GM12878 (cell line): ENCODE measurements at regions not wholly inside any gene's neighbourhood (a gene's known extent, or its start where the extent isn't known, plus 50 kb on each side); places are given as distances from the start of the nearest gene placed in this dataset.

Source experiments
- ATAC-seq: fragments of 200-7000 bp; cut with Tn5 transposase; 3 replicates; pipeline ENCODE4 v1.9.1; 2020; ENCODE audit warnings: mild to moderate bottlenecking, moderate library complexity
- BruUV-seq: library from RNA; stranded (reverse); fragments of 400-500 nt; replicated peaks from 2 replicates; lab custom pipeline; 2021; lab: Mats Ljungman, UMichigan
- CTCF ChIA-PET: fragments of 300-600 bp; sonication (Branson Sonifier 250); formaldehyde crosslinking; extraction: SDS; loops from one replicate; lab custom pipeline; 2021; ENCODE audit warnings: inconsistent platforms; lab: Yijun Ruan, JAX
- POLR2A ChIA-PET: fragments of 350-600 bp; formaldehyde crosslinking; extraction: SDS; loops from one replicate; lab custom pipeline; 2021; ENCODE audit warnings: inconsistent platforms; lab: Charles Lee
- RAD21 ChIA-PET: fragments of 300-600 bp; sonication (Branson Sonifier 250); formaldehyde crosslinking; loops from one replicate; lab custom pipeline; 2023; ENCODE audit warnings: antibody characterized with exemption; ENCODE audit not compliant: unreplicated experiment; lab: Charles Lee
- SMC1A ChIA-PET: fragments of 300-600 bp; sonication (Branson Sonifier 250); formaldehyde crosslinking; loops from one replicate; lab custom pipeline; 2023; ENCODE audit not compliant: unreplicated experiment, uncharacterized antibody; lab: Charles Lee
- DNase-seq: peaks from one replicate; pipeline ENCODE4 v3.0.0-alpha.2; 2011; ENCODE audit warnings: low read depth, low spot score
- FAIRE-seq: peaks from 3 replicates; lab custom pipeline; 2011; peaks lifted over from hg19 to GRCh38; lab: Jason Lieb, UNC
- H2AFZ ChIP-seq: 2 replicates; pipeline ENCODE4 v1.6.0; 2011; ENCODE audit warnings: low read depth, low read length, control low read depth; ENCODE audit not compliant: control insufficient read depth
- H3K27ac ChIP-seq: 2 replicates; pipeline ENCODE4 v1.5.1; 2011; ENCODE audit warnings: control low read depth; ENCODE audit not compliant: control insufficient read depth, insufficient read depth
- H3K27me3 ChIP-seq, 2 experiments: replicated peaks in 1 of 2; 2 replicates each; pipeline versions ENCODE4 v1.6.0 to v1.6.1; 2011; ENCODE audit warnings: low read length in 1 of 2; ENCODE audit not compliant: control insufficient read depth in 2 of 2, insufficient read depth in 2 of 2
- H3K36me3 ChIP-seq, 2 experiments: 2 replicates each; pipeline ENCODE4 v1.5.1; 2011; ENCODE audit warnings: low read length in 1 of 2; ENCODE audit not compliant: control insufficient read depth in 2 of 2, insufficient read depth in 2 of 2
- H3K4me1 ChIP-seq: 2 replicates; pipeline ENCODE4 v1.6.1; 2011; ENCODE audit warnings: mild to moderate bottlenecking, low read length, moderate library complexity, mixed read lengths; ENCODE audit not compliant: control insufficient read depth, insufficient read depth
- H3K4me2 ChIP-seq: 2 replicates; pipeline ENCODE4 v1.6.0; 2011; ENCODE audit warnings: control low read depth; ENCODE audit not compliant: control insufficient read depth, insufficient read depth
- H3K4me3 ChIP-seq: fragments of 200-600 bp; sonication (generic); 2 replicates; pipeline ENCODE4 v1.5.1; 2016
- H3K79me2 ChIP-seq: 2 replicates; pipeline ENCODE4 v1.6.0; 2011; ENCODE audit warnings: low read length; ENCODE audit not compliant: control insufficient read depth, insufficient read depth
- H3K9ac ChIP-seq: 2 replicates; pipeline ENCODE4 v1.8.0; 2011; ENCODE audit warnings: low read length, control low read depth, mixed read lengths; ENCODE audit not compliant: control insufficient read depth, insufficient read depth
- H3K9me3 ChIP-seq: replicated peaks from 3 replicates; pipeline ENCODE4 v1.5.1; 2011; ENCODE audit warnings: mild to moderate bottlenecking, low read length; ENCODE audit not compliant: control insufficient read depth, insufficient read depth
- H4K20me1 ChIP-seq: 2 replicates; pipeline ENCODE4 v1.6.0; 2011; ENCODE audit not compliant: control insufficient read depth, insufficient read depth
- BMI1 ChIP-seq: fragments of 450-650 bp; IDR thresholded peaks from 2 replicates; pipeline ENCODE4 v1.6.1; 2016; ENCODE audit warnings: mild to moderate bottlenecking, moderate library complexity, borderline replicate concordance
- BRCA1 ChIP-seq: IDR thresholded peaks from 2 replicates; pipeline ENCODE4 v1.6.1; 2011; ENCODE audit warnings: low read depth, low read length, improper control_type of control experiment
- CHD2 ChIP-seq: IDR thresholded peaks from 2 replicates; pipeline ENCODE4 v1.6.1; 2011; ENCODE audit warnings: low read depth, low read length, improper control_type of control experiment, borderline replicate concordance
- ESRRA ChIP-seq: IDR thresholded peaks from 2 replicates; pipeline ENCODE4 v1.6.1; 2012; ENCODE audit warnings: mild to moderate bottlenecking, low read length, improper control_type of control experiment
- ETV6 ChIP-seq, 2 experiments: fragments of 450-650 bp in 1 of 2; IDR thresholded peaks in 1 of 2; conservative IDR thresholded peaks in 1 of 2; 2 replicates each; pipeline ENCODE4 v1.6.1; 2014; ENCODE audit warnings: antibody characterized with exemption in 1 of 2, borderline replicate concordance in 1 of 2, low read depth in 1 of 2, mild to moderate bottlenecking in 1 of 2, moderate library complexity in 1 of 2
- GATAD2B ChIP-seq: fragments of 450-650 bp; conservative IDR thresholded peaks from 2 replicates; pipeline ENCODE4 v1.6.1; 2017; ENCODE audit warnings: low read depth, mild to moderate bottlenecking, moderate library complexity
- IKZF2 ChIP-seq, 2 experiments: fragments of 450-650 bp; IDR thresholded peaks; 2 replicates each; pipeline ENCODE4 v1.6.1; 2017; ENCODE audit warnings: mild to moderate bottlenecking in 2 of 2, moderate library complexity in 2 of 2
- MXI1 ChIP-seq: fragments of 150-350 bp; IDR thresholded peaks from 2 replicates; pipeline ENCODE4 v1.6.1; 2011; ENCODE audit warnings: low read depth, mild to moderate bottlenecking, inconsistent platforms, low read length, improper control_type of control experiment
- NR2F1 ChIP-seq: fragments of 450-650 bp; conservative IDR thresholded peaks from 2 replicates; pipeline ENCODE4 v1.6.1; 2017; ENCODE audit warnings: mild to moderate bottlenecking
- POLR2AphosphoS2 ChIP-seq: IDR thresholded peaks from 2 replicates; pipeline ENCODE4 v1.6.1; 2011; ENCODE audit warnings: low read depth, mild to moderate bottlenecking, low read length, improper control_type of control experiment, moderate library complexity
- RAD51 ChIP-seq: fragments of 450-650 bp; IDR thresholded peaks from 2 replicates; pipeline ENCODE4 v1.6.1; 2016; ENCODE audit warnings: moderate library complexity, mild to moderate bottlenecking, inconsistent platforms
- RFX5 ChIP-seq: IDR thresholded peaks from 2 replicates; pipeline ENCODE4 v1.6.1; 2011; ENCODE audit warnings: low read depth, low read length, improper control_type of control experiment
- SIN3A ChIP-seq: IDR thresholded peaks from 2 replicates; pipeline ENCODE4 v1.6.1; 2012; ENCODE audit warnings: low read depth, low read length, improper control_type of control experiment
- YY1 ChIP-seq: IDR thresholded peaks from 2 replicates; pipeline ENCODE4 v1.6.1; 2011; ENCODE audit warnings: low read depth, mild to moderate bottlenecking, low read length
- ZNF274 ChIP-seq: IDR thresholded peaks from one replicate; pipeline ENCODE4 v1.8.0; 2011; ENCODE audit not compliant: insufficient read length, insufficient read depth
- ZNF384 ChIP-seq: IDR thresholded peaks from 2 replicates; pipeline ENCODE4 v1.6.1; 2012; ENCODE audit warnings: low read depth, mild to moderate bottlenecking, low read length, improper control_type of control experiment, borderline replicate concordance
- WGBS: methylation state at CpG from one replicate; pipeline ENCODE4 v1.1.6; 2016; ENCODE audit warnings: low lambda C conversion rate; ENCODE audit not compliant: insufficient replicate concordance, insufficient coverage; ENCODE audit errors: missing lambda C conversion rate; 5-methylcytosine and 5-hydroxymethylcytosine counted together
- in situ Hi-C: fragments of 300-500 bp; cut with MboI; formaldehyde crosslinking; loops from 9 replicates; pipeline ENCODE4 v1.14.3; 2018; ENCODE audit warnings: mixed read lengths
- intact Hi-C: fragments of 100-400 bp; cut with micrococcal nuclease; formaldehyde crosslinking; loops from one replicate; pipeline ENCODE4 v1.14.2; 2022; ENCODE audit not compliant: unreplicated experiment
- TF ChIP-seq, protein P1 (sequence below): fragments of 450-650 bp; IDR thresholded peaks from 2 replicates; pipeline ENCODE4 v1.6.1; 2016; ENCODE audit warnings: mild to moderate bottlenecking, moderate library complexity, borderline replicate concordance
- TF ChIP-seq, protein P2 (sequence below): IDR thresholded peaks from 2 replicates; pipeline ENCODE4 v1.6.1; 2012; ENCODE audit warnings: low read length, inconsistent platforms

DNA sequence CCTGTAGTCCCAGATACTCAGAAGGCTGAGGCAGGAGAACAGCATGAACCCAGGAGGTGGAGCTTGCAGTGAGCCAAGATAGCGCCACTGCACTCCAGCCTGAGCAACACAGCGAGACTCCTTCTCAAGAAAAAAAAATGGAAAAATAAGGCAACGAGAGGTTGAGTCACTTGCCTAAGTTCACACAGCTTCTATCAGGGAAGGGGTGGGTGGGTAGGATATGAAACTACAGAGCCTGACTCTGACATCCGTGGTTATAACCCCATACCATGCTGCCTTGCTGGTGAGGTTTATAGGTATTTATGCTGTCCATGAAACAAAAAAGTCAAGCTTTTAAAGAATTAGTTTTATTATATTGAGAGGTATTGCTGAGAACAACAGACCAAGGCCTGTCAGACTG is 61.5 kb upstream of the RAB4A start:
- ATAC-seq (no peak), FAIRE-seq (no peak), DNase-seq (no peak)
- WGBS = 0% methylated on average over 4 of the region's 4 CpGs
- in situ Hi-C loops (no loop called here), intact Hi-C loops (no loop called here)
- no peak overlapping the region for H3K4me3 ChIP-seq
- no peak overlapping the region for H3K4me2 ChIP-seq
- ChIA-PET CTCF (interaction anchor here (1.0 kb wide), 1 partner anchor 19 kb away, joined by 3 read pairs; no protein-coding TSS in a partner anchor), POLR2A (no interaction called here), RAD21 (no interaction called here), SMC1A (no interaction called here)
- TF ChIP-seq MXI1 (no peak), SIN3A (no peak), YY1 (no peak), RAD51 (no peak), CHD2 (no peak), ZNF274 (no peak), ESRRA (no peak), NR2F1 (no peak), GATAD2B (no peak), POLR2AphosphoS2 (no peak), ZNF384 (no peak), BRCA1 (no peak), RFX5 (no peak), ETV6 (conservative IDR thresholded peaks at IDR 0.05 in 1 of 2, IDR thresholded peaks at IDR 0.05 in 1 of 2; ENCODE audit: borderline replicate concordance in 1 of 2, low read depth in 1 of 2) (no peak), IKZF2 (IDR thresholded peaks at IDR 0.05) (no peak), BMI1 (no peak)
- TF ChIP-seq, protein P1, sequence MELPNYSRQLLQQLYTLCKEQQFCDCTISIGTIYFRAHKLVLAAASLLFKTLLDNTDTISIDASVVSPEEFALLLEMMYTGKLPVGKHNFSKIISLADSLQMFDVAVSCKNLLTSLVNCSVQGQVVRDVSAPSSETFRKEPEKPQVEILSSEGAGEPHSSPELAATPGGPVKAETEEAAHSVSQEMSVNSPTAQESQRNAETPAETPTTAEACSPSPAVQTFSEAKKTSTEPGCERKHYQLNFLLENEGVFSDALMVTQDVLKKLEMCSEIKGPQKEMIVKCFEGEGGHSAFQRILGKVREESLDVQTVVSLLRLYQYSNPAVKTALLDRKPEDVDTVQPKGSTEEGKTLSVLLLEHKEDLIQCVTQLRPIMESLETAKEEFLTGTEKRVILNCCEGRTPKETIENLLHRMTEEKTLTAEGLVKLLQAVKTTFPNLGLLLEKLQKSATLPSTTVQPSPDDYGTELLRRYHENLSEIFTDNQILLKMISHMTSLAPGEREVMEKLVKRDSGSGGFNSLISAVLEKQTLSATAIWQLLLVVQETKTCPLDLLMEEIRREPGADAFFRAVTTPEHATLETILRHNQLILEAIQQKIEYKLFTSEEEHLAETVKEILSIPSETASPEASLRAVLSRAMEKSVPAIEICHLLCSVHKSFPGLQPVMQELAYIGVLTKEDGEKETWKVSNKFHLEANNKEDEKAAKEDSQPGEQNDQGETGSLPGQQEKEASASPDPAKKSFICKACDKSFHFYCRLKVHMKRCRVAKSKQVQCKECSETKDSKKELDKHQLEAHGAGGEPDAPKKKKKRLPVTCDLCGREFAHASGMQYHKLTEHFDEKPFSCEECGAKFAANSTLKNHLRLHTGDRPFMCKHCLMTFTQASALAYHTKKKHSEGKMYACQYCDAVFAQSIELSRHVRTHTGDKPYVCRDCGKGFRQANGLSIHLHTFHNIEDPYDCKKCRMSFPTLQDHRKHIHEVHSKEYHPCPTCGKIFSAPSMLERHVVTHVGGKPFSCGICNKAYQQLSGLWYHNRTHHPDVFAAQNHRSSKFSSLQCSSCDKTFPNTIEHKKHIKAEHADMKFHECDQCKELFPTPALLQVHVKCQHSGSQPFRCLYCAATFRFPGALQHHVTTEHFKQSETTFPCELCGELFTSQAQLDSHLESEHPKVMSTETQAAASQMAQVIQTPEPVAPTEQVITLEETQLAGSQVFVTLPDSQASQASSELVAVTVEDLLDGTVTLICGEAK = no peak
- TF ChIP-seq, protein P2, sequence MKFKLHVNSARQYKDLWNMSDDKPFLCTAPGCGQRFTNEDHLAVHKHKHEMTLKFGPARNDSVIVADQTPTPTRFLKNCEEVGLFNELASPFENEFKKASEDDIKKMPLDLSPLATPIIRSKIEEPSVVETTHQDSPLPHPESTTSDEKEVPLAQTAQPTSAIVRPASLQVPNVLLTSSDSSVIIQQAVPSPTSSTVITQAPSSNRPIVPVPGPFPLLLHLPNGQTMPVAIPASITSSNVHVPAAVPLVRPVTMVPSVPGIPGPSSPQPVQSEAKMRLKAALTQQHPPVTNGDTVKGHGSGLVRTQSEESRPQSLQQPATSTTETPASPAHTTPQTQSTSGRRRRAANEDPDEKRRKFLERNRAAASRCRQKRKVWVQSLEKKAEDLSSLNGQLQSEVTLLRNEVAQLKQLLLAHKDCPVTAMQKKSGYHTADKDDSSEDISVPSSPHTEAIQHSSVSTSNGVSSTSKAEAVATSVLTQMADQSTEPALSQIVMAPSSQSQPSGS = no peak
- no TSS peak for BruUV-seq
- no peak overlapping the region for H2AFZ ChIP-seq
- H3K36me3 ChIP-seq = no peaks in the 10 kb centered on the region
- H4K20me1 ChIP-seq = no peaks in the 10 kb centered on the region
- H3K9me3 ChIP-seq = no peaks in the 10 kb centered on the region
- H3K27me3 ChIP-seq = peaks cover 2 to 5% of the 10 kb centered on the region in 2 experiments; a peak in 3 of 4 replicates
- no peaks in the 10 kb centered on the region for H3K79me2 ChIP-seq
- no peaks in the 10 kb centered on the region for H3K4me1 ChIP-seq
- H3K9ac ChIP-seq = no peak overlapping the region
- no peak overlapping the region for H3K27ac ChIP-seq
